K562 (cell line): ENCODE measurements at regions not wholly inside any gene's neighbourhood (a gene's known extent, or its start where the extent isn't known, plus 50 kb on each side); places are given as distances from the start of the nearest gene placed in this dataset.

Source experiments
- ATAC-seq: fragments of 200-7000 bp; cut with Tn5 transposase; 3 replicates; pipeline ENCODE4 v1.9.1; 2020; ENCODE audit warnings: moderate library complexity
- BruUV-seq: library from RNA; stranded (reverse); fragments of 400-500 nt; replicated peaks from 2 replicates; lab custom pipeline; 2021; lab: Mats Ljungman, UMichigan
- CTCF ChIA-PET: fragments of 300-600 bp; formaldehyde crosslinking; extraction: SDS; loops from one replicate; lab custom pipeline; 2021; ENCODE audit warnings: low intra/inter-chr PET ratio; lab: Yijun Ruan, JAX
- POLR2A ChIA-PET: fragments of 300-600, 350-650 bp; sonication (Branson Sonifier 250); formaldehyde crosslinking; extraction: SDS; loops from one replicate; lab custom pipeline; 2021; ENCODE audit warnings: antibody characterized with exemption, inconsistent platforms; lab: Yijun Ruan, JAX
- DNase-seq, 4 experiments: peaks; one replicate each; pipeline versions ENCODE4 v3.0.0 to v3.0.0-alpha.2; 2011 to 2018; ENCODE audit warnings: low spot score in 3 of 4, mixed read lengths in 3 of 4; ENCODE audit errors: extremely low read depth in 1 of 4
- FAIRE-seq: peaks from 2 replicates; lab custom pipeline; 2011; peaks lifted over from hg19 to GRCh38; lab: Jason Lieb, UNC
- H2AFZ ChIP-seq: 2 replicates; pipeline ENCODE4 v1.6.0; 2011; ENCODE audit warnings: low read depth, low read length, control low read depth, inconsistent platforms
- H3K27ac ChIP-seq: fragments of 200-600 bp; 3 replicates; pipeline ENCODE4 v1.8.0; 2011; ENCODE audit warnings: low read depth, mild to moderate bottlenecking, control low read depth, inconsistent platforms, low read length, moderate library complexity, mixed read lengths; ENCODE audit errors: extremely low read depth
- H3K27me3 ChIP-seq, 2 experiments: fragments of 300-600 bp in 1 of 2; 2 replicates in 1 of 2; 3 replicates in 1 of 2; pipeline versions ENCODE4 v1.6.0 to v1.8.0; 2011; ENCODE audit warnings: inconsistent platforms in 2 of 2, low read length in 2 of 2, mild to moderate bottlenecking in 1 of 2, mixed read lengths in 1 of 2, moderate library complexity in 1 of 2; ENCODE audit not compliant: control insufficient read depth in 2 of 2, insufficient read depth in 2 of 2
- H3K36me3 ChIP-seq: fragments of 300-600 bp; 3 replicates; pipeline ENCODE4 v1.8.0; 2011; ENCODE audit warnings: mild to moderate bottlenecking, low read length, inconsistent platforms; ENCODE audit not compliant: control insufficient read depth, insufficient read depth
- H3K4me1 ChIP-seq, 2 experiments: fragments of 200-600 bp in 1 of 2; replicated peaks in 1 of 2; 2 replicates in 1 of 2; 3 replicates in 1 of 2; pipeline versions ENCODE4 v1.5.1 to v1.8.0; 2011; ENCODE audit warnings: inconsistent platforms in 2 of 2, low read length in 2 of 2, mild to moderate bottlenecking in 1 of 2, mixed read lengths in 1 of 2, moderate library complexity in 1 of 2; ENCODE audit not compliant: control insufficient read depth in 2 of 2, insufficient read depth in 2 of 2
- H3K4me2 ChIP-seq: 2 replicates; pipeline ENCODE4 v1.6.1; 2011; ENCODE audit warnings: low read length, control low read depth, inconsistent platforms, mixed read lengths; ENCODE audit not compliant: insufficient read depth
- H3K4me3 ChIP-seq: fragments of 200-600 bp; sonication (generic), shearing (Covaris generic); 2 replicates; pipeline ENCODE4 v1.5.1; 2016; ENCODE audit warnings: control low read depth, inconsistent platforms
- H3K79me2 ChIP-seq: fragments of 200-600 bp; 3 replicates; pipeline ENCODE4 v1.8.0; 2011; ENCODE audit warnings: low read length, inconsistent platforms; ENCODE audit not compliant: control insufficient read depth, insufficient read depth
- H3K9ac ChIP-seq, 2 experiments: 2 replicates each; pipeline versions ENCODE4 v1.6.0 to v1.6.1; 2011; ENCODE audit warnings: low read depth in 2 of 2, low read length in 2 of 2, control low read depth in 1 of 2, inconsistent platforms in 1 of 2, mild to moderate bottlenecking in 1 of 2, mixed read lengths in 1 of 2; ENCODE audit not compliant: insufficient read depth in 1 of 2
- H3K9me1 ChIP-seq: one replicate; pipeline ENCODE4 v1.6.0; 2011; ENCODE audit warnings: inconsistent platforms, mild to moderate bottlenecking, low read length, moderate library complexity; ENCODE audit not compliant: control insufficient read depth, insufficient read depth
- H3K9me3 ChIP-seq: replicated peaks from 2 replicates; pipeline ENCODE4 v1.5.1; 2011; ENCODE audit warnings: low read depth, low read length, inconsistent platforms; ENCODE audit not compliant: control insufficient read depth, insufficient read depth
- H4K20me1 ChIP-seq: replicated peaks from 2 replicates; pipeline ENCODE4 v1.6.1; 2011; ENCODE audit warnings: low read length, inconsistent platforms, mixed read lengths; ENCODE audit not compliant: control insufficient read depth, insufficient read depth
- CHD2 ChIP-seq: IDR thresholded peaks from 2 replicates; pipeline ENCODE4 v1.6.1; 2011; ENCODE audit warnings: low read depth, low read length
- EP300 ChIP-seq: IDR thresholded peaks from 2 replicates; pipeline ENCODE4 v1.6.1; 2012; ENCODE audit warnings: low read length, improper control_type of control experiment
- HINFP ChIP-seq: fragments of 450-650 bp; conservative IDR thresholded peaks from 2 replicates; pipeline ENCODE4 v1.6.1; 2016; ENCODE audit warnings: missing genetic modification characterization, low read depth, mild to moderate bottlenecking, control low read depth, missing compliant biosample characterization
- HSF4 ChIP-seq: fragments of 250-450 bp; sonication (Bioruptor Pico); IDR thresholded peaks from 2 replicates; pipeline ENCODE4 v2.1.2; 2022; ENCODE audit warnings: mild to moderate bottlenecking, moderate library complexity, borderline replicate concordance
- RFX1 ChIP-seq: fragments of 450-650 bp; IDR thresholded peaks from 2 replicates; pipeline ENCODE4 v1.6.1; 2016; ENCODE audit warnings: mild to moderate bottlenecking, moderate library complexity
- ZNF146 ChIP-seq: IDR thresholded peaks from one replicate; pipeline ENCODE4 v1.6.1; 2018; ENCODE audit warnings: missing compliant biosample characterization; ENCODE audit not compliant: unreplicated experiment
- WGBS: fragments of 100-300 bp; shearing (Covaris generic); methylation state at CpG from one replicate; pipeline ENCODE4 v1.1.6; 2016; ENCODE audit warnings: low coverage, mixed read lengths; ENCODE audit not compliant: insufficient coverage; ENCODE audit errors: missing lambda C conversion rate; 5-methylcytosine and 5-hydroxymethylcytosine counted together
- in situ Hi-C: fragments of 300-500 bp; cut with MboI; formaldehyde crosslinking; loops from 4 replicates; pipeline ENCODE4 v1.15.0; 2018; ENCODE audit warnings: inconsistent platforms, mixed read lengths
- intact Hi-C: fragments of 100-400 bp; cut with micrococcal nuclease; formaldehyde crosslinking; loops from 2 replicates; pipeline ENCODE4 v1.14.2; 2022

- in situ Hi-C loops (loop anchor here (25.0 kb wide), 2 partner anchors 422 to 672 kb away; partner anchors contain the start of gene FUT8), intact Hi-C loops (no loop called here)
- Histone ChIP-seq H3K9me3 (no peaks in the 10 kb centered on the region), H4K20me1 (no peaks in the 10 kb centered on the region), H3K79me2 (no peaks in the 10 kb centered on the region), H3K9ac (no peak overlapping the region), H3K27ac (no peak overlapping the region), H3K4me1 (no peaks in the 10 kb centered on the region), H3K4me3 (no peak overlapping the region), H3K9me1 (no peaks in the 10 kb centered on the region), H3K4me2 (no peak overlapping the region), H3K36me3 (no peaks in the 10 kb centered on the region), H2AFZ (no peak overlapping the region), H3K27me3 (peaks cover 0 to 24% of the 10 kb centered on the region in 2 experiments; a peak in 2 of 5 replicates)
- 3% methylated on average over 5 of the region's 7 CpGs for WGBS
- no peak for FAIRE-seq
- no peak for ATAC-seq
- BruUV-seq, result no TSS peak
- TF ChIP-seq HSF4 (CRISPR knock-in tag) (no peak), HINFP (tag) (no peak), EP300 (no peak)
- CTCF ChIA-PET, result no interaction called here
- POLR2A ChIA-PET, result interaction anchor here (1.0 kb wide), 1 partner anchor 416 kb away, joined by 3 read pairs; no protein-coding TSS in a partner anchor
- no peak for DNase-seq
Observed at GRCh38 chr14:65834051-65834450, 421.5 kb downstream of the FUT8 start.

GRCh38 chr14:65834812-65835211 is 422.3 kb downstream of the FUT8 start:
- no peak overlapping the region for H3K4me2 ChIP-seq
- intact Hi-C loops, result no loop called here
- H3K9me3 ChIP-seq, result no peaks in the 10 kb centered on the region
- CTCF ChIA-PET, result no interaction called here
- H3K36me3 ChIP-seq, result no peaks in the 10 kb centered on the region
- TF ChIP-seq RFX1, result peak; percentile 46
- no peak for TF ChIP-seq ZNF146 (CRISPR knock-in tag)
- no peak for TF ChIP-seq CHD2
- DNase-seq, result no peak
- WGBS, result 7% methylated on average over 5 of the region's 6 CpGs
- no peaks in the 10 kb centered on the region for H3K9me1 ChIP-seq
- no peaks in the 10 kb centered on the region for H4K20me1 ChIP-seq
- peaks cover 0 to 19% of the 10 kb centered on the region in 2 experiments; a peak in 2 of 5 replicates for H3K27me3 ChIP-seq
- H3K4me3 ChIP-seq, result no peak overlapping the region
- no peak overlapping the region for H2AFZ ChIP-seq
- no peak overlapping the region for H3K9ac ChIP-seq
- no peak for FAIRE-seq
- no peaks in the 10 kb centered on the region for H3K4me1 ChIP-seq
- BruUV-seq, result no TSS peak
- no peak overlapping the region for H3K27ac ChIP-seq
- ATAC-seq, result no peak
- POLR2A ChIA-PET, result interaction anchor here (1.0 kb wide), 1 partner anchor 416 kb away, joined by 3 read pairs; no protein-coding TSS in a partner anchor
- no peaks in the 10 kb centered on the region for H3K79me2 ChIP-seq
- in situ Hi-C loops, result loop anchor here (25.0 kb wide), 2 partner anchors 423 to 673 kb away; partner anchors contain the start of gene FUT8
